ENCODE measurements at regions not wholly inside any gene's neighbourhood (a gene's known extent, or its start where the extent isn't known, plus 50 kb on each side); places are given as distances from the start of the nearest gene placed in this dataset.

- TF ChIP-seq CTCF (IDR thresholded peaks at IDR 0.05; ENCODE audit: low read depth, low read length), result no peak
- TF ChIP-seq POLR2A (IDR thresholded peaks at IDR 0.05; ENCODE audit: extremely low read depth, insufficient read length), result no peak
Measured at GRCh38 chr15:85973584-85974347, 105.9 kb upstream of the AGBL1 start.
